Effector memory CD4-positive, alpha-beta T cell (primary cell): ENCODE measurements at regions not wholly inside any gene's neighbourhood (a gene's known extent, or its start where the extent isn't known, plus 50 kb on each side); places are given as distances from the start of the nearest gene placed in this dataset.

Experiments
- DNase-seq, 3 donors: peaks; one replicate each; pipeline ENCODE4 v3.0.0-alpha.2; 2020
- H3K27ac ChIP-seq: 2 replicates; pipeline ENCODE4 v1.7.0; 2013; ENCODE audit warnings: mild to moderate bottlenecking, low read length, moderate library complexity; ENCODE audit not compliant: insufficient read depth, poor library complexity, severe bottlenecking
- H3K27me3 ChIP-seq: replicated peaks from 2 replicates; pipeline ENCODE4 v1.7.0; 2013; ENCODE audit warnings: mild to moderate bottlenecking, low read length; ENCODE audit not compliant: insufficient read depth, control insufficient read depth, poor library complexity, severe bottlenecking
- H3K36me3 ChIP-seq: 2 replicates; pipeline ENCODE4 v1.7.0; 2013; ENCODE audit warnings: mild to moderate bottlenecking, low read length, moderate library complexity; ENCODE audit not compliant: control insufficient read depth, insufficient read depth
- H3K4me1 ChIP-seq: 2 replicates; pipeline ENCODE4 v1.7.0; 2013; ENCODE audit warnings: low read length, mild to moderate bottlenecking; ENCODE audit not compliant: control insufficient read depth, insufficient read depth, poor library complexity, severe bottlenecking
- H3K4me3 ChIP-seq: 2 replicates; pipeline ENCODE4 v1.7.0; 2013; ENCODE audit warnings: low read length, low read depth, mild to moderate bottlenecking; ENCODE audit not compliant: insufficient read depth, poor library complexity, severe bottlenecking
- H3K9me3 ChIP-seq: 2 replicates; pipeline ENCODE4 v1.7.0; 2013; ENCODE audit warnings: mild to moderate bottlenecking, low read length, moderate library complexity; ENCODE audit not compliant: control insufficient read depth

GRCh38 chr6:4282926-4283325, 147.6 kb upstream of the ECI2 start:
- no peaks in the 10 kb centered on the region for H3K9me3 ChIP-seq
- H3K36me3 ChIP-seq, result no peaks in the 10 kb centered on the region
- no peak overlapping the region for H3K27ac ChIP-seq
- H3K27me3 ChIP-seq, result no peaks in the 10 kb centered on the region
- no peak overlapping the region for H3K4me3 ChIP-seq
- DNase-seq, result no peak
- H3K4me1 ChIP-seq, result no peaks in the 10 kb centered on the region

- H3K4me3 ChIP-seq, result no peak overlapping the region
- H3K36me3 ChIP-seq, result no peaks in the 10 kb centered on the region
- no peaks in the 10 kb centered on the region for H3K4me1 ChIP-seq
- no peaks in the 10 kb centered on the region for H3K27me3 ChIP-seq
- H3K9me3 ChIP-seq, result no peaks in the 10 kb centered on the region
- DNase-seq, result no peak
- H3K27ac ChIP-seq, result no peak overlapping the region
Observed at GRCh38 chr6:4281341-4282293, 146.2 kb upstream of the ECI2 start.

DNA sequence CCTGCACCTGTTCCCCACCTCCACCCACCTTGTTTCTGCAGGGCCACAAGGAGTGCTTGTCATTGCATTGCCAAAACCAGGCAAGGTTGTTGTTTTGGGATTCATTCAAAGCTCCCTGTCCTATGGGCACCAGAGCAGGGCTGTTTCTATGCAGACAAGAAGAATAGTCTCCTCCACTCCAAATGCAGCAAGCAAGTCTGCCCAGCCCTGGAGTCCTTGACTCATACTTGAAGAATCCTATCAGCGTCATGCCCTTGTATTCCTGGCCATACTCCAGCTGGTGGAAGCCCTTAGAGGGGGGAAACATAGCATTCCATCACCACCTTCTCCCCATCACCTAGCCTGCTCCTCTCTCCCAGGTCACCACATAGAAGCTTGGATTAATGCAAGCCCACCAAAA, 145.3 kb upstream of the ECI2 start:
- no peak overlapping the region for H3K4me3 ChIP-seq
- no peaks in the 10 kb centered on the region for H3K9me3 ChIP-seq
- DNase-seq, result no peak
- no peaks in the 10 kb centered on the region for H3K27me3 ChIP-seq
- H3K36me3 ChIP-seq, result no peaks in the 10 kb centered on the region
- no peaks in the 10 kb centered on the region for H3K4me1 ChIP-seq
- no peak overlapping the region for H3K27ac ChIP-seq

GRCh38 chr6:4280031-4280430, 144.7 kb upstream of the ECI2 start:
- Histone ChIP-seq H3K36me3 (no peaks in the 10 kb centered on the region), H3K27me3 (no peaks in the 10 kb centered on the region), H3K4me3 (no peak overlapping the region), H3K4me1 (no peaks in the 10 kb centered on the region), H3K27ac (no peak overlapping the region), H3K9me3 (no peaks in the 10 kb centered on the region)
- DNase-seq, result no peak

- Histone ChIP-seq H3K27me3 (no peaks in the 10 kb centered on the region), H3K36me3 (no peaks in the 10 kb centered on the region), H3K4me1 (no peaks in the 10 kb centered on the region), H3K4me3 (no peak overlapping the region), H3K27ac (no peak overlapping the region), H3K9me3 (no peaks in the 10 kb centered on the region)
- no peak for DNase-seq
Observed at GRCh38 chr6:4274382-4275082, 139.2 kb upstream of the ECI2 start.

GRCh38 chr6:4272996-4273395, 137.6 kb upstream of the ECI2 start:
- Histone ChIP-seq H3K36me3 (no peaks in the 10 kb centered on the region), H3K27me3 (no peaks in the 10 kb centered on the region), H3K4me3 (no peak overlapping the region), H3K9me3 (no peaks in the 10 kb centered on the region), H3K27ac (no peak overlapping the region), H3K4me1 (no peaks in the 10 kb centered on the region)
- no peak for DNase-seq

DNA sequence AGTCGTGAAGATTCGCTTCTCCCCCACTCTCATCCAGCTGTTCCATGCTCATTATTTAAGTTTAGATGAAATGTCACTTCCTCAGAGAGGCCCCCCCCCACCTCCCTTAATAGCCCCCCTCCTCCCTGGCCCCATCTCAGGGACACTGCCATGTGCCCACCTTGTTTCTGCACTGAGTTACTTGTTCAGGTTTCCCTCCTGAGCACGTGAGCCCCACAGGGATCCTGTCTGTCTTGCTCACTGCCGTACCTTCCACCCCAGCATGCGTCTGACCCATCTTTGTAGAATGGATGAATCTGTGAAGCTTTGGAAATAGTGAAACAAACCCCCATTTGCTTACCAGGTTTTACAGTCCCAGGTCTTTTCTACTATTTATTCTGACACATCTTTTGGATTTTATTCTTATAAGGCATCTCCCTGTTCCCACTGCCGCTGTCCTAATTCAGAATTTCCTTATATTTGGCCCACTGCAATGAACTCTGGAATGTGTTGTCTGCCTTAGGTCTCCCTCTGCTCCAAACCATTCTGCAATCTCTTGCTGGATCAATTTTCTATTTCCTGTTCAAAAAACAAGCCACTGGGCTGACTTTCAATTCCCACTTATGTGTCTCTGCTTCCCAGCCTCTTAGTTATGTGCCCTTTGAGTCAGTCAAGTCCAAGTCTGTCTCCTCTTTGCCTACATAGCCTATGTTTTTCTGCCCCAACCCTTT, 136.5 kb upstream of the ECI2 start:
- Histone ChIP-seq H3K27ac (no peak overlapping the region), H3K27me3 (no peaks in the 10 kb centered on the region), H3K4me1 (no peaks in the 10 kb centered on the region), H3K9me3 (no peaks in the 10 kb centered on the region), H3K4me3 (no peak overlapping the region), H3K36me3 (no peaks in the 10 kb centered on the region)
- DNase-seq, result no peak

DNA sequence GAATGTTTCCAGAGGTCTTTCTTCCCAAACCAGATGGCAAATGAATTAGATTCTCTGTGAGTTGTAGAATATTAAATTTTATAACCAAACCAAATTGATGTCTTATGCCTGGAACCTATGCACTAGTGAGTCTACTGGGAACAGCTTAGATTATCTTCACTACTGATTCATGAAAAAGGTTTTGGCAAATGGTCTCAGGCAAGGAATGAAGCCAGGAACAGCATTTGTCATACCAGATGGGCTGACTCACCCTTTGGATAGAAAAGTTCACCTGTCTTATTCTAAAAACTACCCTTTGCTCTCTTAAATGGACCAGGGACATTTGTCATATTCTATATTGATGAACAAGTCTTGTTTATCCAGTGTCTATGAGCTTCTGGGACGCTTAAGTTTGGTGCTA, 135.4 kb upstream of the ECI2 start:
- no peak overlapping the region for H3K27ac ChIP-seq
- H3K4me3 ChIP-seq, result no peak overlapping the region
- no peaks in the 10 kb centered on the region for H3K9me3 ChIP-seq
- no peaks in the 10 kb centered on the region for H3K27me3 ChIP-seq
- DNase-seq, result no peak
- no peaks in the 10 kb centered on the region for H3K4me1 ChIP-seq
- no peaks in the 10 kb centered on the region for H3K36me3 ChIP-seq

DNA sequence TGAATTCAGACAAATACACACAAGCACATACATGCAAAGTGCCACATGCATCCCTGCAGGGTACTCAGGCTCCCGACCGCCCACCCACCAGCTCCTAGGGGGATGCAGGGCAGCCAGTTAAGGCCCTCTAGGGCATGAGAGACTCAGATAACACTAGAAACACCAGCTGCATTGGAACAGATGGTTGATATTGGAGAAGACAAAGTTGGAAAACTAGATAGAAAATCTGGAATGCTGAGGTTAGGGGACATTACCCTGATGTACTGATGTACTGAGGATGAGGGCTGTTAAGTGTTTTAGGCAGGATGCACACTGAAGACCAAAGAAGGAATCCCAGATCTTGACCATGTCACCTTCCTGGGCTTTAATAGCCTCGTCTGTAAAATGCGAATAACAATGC, 134.6 kb upstream of the ECI2 start:
- H3K4me3 ChIP-seq, result no peak overlapping the region
- H3K27me3 ChIP-seq, result no peaks in the 10 kb centered on the region
- H3K9me3 ChIP-seq, result no peaks in the 10 kb centered on the region

DNA sequence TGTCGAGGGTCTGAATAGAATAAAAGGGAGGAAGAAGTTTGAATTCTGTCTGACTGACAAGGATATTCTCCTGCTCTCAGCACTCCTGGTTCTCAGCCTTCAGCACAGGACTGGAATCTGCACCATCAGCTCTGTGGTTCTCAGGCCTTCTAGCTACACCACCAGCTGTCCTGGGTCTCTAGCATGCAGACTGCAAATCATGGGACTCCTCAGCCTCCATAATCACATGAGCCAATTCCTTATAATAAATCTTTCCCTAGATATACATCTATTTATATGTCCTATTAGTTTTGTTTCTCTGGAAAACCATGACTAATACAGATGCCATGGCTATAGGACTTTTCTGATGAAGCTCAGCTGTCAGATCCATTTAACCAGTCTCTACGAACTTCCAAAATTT, 132.8 kb upstream of the ECI2 start:
- Histone ChIP-seq H3K9me3 (no peaks in the 10 kb centered on the region), H3K27me3 (no peaks in the 10 kb centered on the region), H3K4me3 (no peak overlapping the region), H3K4me1 (no peaks in the 10 kb centered on the region), H3K27ac (no peak overlapping the region), H3K36me3 (no peaks in the 10 kb centered on the region)
- DNase-seq, result no peak

More for the DNA sequence above, 134.6 kb upstream of the ECI2 start:
- no peak overlapping the region for H3K27ac ChIP-seq
- no peaks in the 10 kb centered on the region for H3K36me3 ChIP-seq
- DNase-seq, result no peak
- no peaks in the 10 kb centered on the region for H3K4me1 ChIP-seq
